ENCODE measurements at regions not wholly inside any gene's neighbourhood (a gene's known extent, or its start where the extent isn't known, plus 50 kb on each side); places are given as distances from the start of the nearest gene placed in this dataset.

DNA sequence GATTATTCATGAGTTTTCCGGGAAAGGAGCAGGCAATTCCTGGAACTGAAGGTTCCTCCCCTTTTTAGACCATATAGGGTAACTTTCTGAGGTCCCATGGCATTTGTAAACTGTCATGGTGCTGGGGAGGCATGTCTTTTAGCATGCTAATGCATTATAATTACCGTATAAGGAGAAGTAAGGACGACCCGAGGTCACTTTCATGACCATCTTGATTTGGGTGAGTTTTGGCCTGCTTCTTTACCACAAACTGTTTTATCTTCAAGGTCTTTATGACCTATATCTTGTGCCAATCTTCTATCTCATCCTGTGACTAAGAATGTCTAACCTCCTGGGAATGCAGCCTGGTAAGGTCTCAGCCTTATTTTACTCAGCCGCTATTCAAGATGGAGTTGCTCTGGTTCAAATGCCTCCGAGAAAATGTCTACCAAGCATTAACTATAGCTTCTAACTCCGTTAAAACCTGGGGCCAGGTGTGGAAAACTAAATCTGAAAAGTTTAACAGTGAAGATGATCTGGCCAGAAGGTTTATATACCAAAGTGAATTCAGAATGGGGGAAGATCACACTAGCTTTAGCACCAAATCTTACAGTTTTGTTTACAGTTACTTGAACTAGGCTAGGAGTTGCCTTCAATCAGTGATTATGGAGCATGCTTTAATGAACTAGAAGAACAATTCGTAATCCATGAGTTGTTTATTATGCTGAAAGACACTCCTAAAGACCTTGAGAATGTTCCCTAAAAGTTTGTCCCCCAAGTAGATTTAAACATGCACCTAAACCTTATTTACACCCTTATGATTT, 80.0 kb upstream of the TOP1 start:
- no peak for DNase-seq (ENCODE audit: insufficient read length, low spot score, missing footprints)
- Histone ChIP-seq H3K36me3 (ENCODE audit: insufficient read depth, low read length) (no peaks in the 10 kb centered on the region), H3K79me2 (ENCODE audit: insufficient read depth, low read length) (no peaks in the 10 kb centered on the region), H3K4me3 (ENCODE audit: insufficient read depth, low read length) (no peak overlapping the region), H3K27ac (ENCODE audit: low read depth, low read length) (no peak overlapping the region), H3K4me1 (ENCODE audit: insufficient read depth, low read length) (peaks cover 7% of the 10 kb centered on the region), H4K20me1 (ENCODE audit: insufficient read depth, low read length) (no peaks in the 10 kb centered on the region), H3K27me3 (ENCODE audit: insufficient read depth, low read length) (no peaks in the 10 kb centered on the region), H3K4me2 (ENCODE audit: insufficient read depth, low read length) (no peak overlapping the region), H3K9me3 (ENCODE audit: low read depth, low read length) (no peaks in the 10 kb centered on the region), H2AFZ (ENCODE audit: low read length) (no peak overlapping the region)
- TF ChIP-seq, protein P1, sequence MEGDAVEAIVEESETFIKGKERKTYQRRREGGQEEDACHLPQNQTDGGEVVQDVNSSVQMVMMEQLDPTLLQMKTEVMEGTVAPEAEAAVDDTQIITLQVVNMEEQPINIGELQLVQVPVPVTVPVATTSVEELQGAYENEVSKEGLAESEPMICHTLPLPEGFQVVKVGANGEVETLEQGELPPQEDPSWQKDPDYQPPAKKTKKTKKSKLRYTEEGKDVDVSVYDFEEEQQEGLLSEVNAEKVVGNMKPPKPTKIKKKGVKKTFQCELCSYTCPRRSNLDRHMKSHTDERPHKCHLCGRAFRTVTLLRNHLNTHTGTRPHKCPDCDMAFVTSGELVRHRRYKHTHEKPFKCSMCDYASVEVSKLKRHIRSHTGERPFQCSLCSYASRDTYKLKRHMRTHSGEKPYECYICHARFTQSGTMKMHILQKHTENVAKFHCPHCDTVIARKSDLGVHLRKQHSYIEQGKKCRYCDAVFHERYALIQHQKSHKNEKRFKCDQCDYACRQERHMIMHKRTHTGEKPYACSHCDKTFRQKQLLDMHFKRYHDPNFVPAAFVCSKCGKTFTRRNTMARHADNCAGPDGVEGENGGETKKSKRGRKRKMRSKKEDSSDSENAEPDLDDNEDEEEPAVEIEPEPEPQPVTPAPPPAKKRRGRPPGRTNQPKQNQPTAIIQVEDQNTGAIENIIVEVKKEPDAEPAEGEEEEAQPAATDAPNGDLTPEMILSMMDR (IDR thresholded peaks at IDR 0.05; ENCODE audit: extremely low read depth, low read depth, low read length), result no peak

DNA sequence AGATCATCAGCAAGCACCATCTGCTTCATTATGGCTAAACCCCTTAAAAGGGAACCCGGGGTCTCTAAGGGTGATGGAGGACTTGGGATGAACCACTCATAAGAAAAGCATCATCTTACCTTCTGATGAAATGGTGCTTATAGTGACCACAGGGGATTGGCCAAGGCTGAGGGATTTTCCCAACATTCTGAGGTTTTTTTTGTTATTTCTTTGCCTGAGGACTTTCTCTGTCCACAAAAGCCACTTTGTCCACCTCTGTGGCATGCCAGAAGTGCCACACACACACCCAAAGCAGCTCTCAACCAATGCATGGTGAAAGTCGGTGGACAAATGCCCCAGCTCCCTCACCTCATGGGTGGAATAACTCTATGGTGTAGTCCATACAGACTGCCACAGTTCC, 79.3 kb upstream of the TOP1 start:
- TF ChIP-seq, protein P1 (IDR thresholded peaks at IDR 0.05; ENCODE audit: extremely low read depth, low read depth, low read length), result no peak
- no peaks in the 10 kb centered on the region for H4K20me1 ChIP-seq (ENCODE audit: insufficient read depth, low read length)
- H3K79me2 ChIP-seq (ENCODE audit: insufficient read depth, low read length), result no peaks in the 10 kb centered on the region
- no peak for DNase-seq (ENCODE audit: insufficient read length, low spot score, missing footprints)
- no peak overlapping the region for H3K27ac ChIP-seq (ENCODE audit: low read depth, low read length)
- no peak overlapping the region for H3K4me3 ChIP-seq (ENCODE audit: insufficient read depth, low read length)
- peaks cover 7% of the 10 kb centered on the region for H3K4me1 ChIP-seq (ENCODE audit: insufficient read depth, low read length)
- no peaks in the 10 kb centered on the region for H3K9me3 ChIP-seq (ENCODE audit: low read depth, low read length)
- H3K4me2 ChIP-seq (ENCODE audit: insufficient read depth, low read length), result no peak overlapping the region
- no peak overlapping the region for H2AFZ ChIP-seq (ENCODE audit: low read length)
- no peaks in the 10 kb centered on the region for H3K36me3 ChIP-seq (ENCODE audit: insufficient read depth, low read length)
- no peaks in the 10 kb centered on the region for H3K27me3 ChIP-seq (ENCODE audit: insufficient read depth, low read length)

DNA sequence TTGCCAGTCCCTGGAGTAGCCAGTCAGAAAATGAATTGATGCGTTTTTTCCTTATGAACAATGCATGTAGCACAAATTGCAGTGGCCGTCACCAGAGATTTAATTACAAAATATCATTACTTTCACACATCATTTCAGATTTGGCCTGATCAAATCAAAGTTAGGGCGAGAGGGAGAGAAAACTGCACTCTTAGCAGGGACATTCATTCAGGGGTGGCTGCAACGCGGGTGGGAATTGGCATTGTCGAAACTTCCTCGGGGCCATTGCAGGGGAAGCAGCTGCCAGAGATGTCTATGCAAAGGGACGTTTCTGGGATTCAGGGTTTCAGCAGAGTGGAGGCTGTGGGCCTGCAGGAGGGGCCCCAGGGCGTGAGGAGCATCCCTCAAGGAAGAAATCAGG, 76.5 kb upstream of the TOP1 start:
- Histone ChIP-seq H2AFZ (ENCODE audit: low read length) (no peak overlapping the region), H4K20me1 (ENCODE audit: insufficient read depth, low read length) (no peaks in the 10 kb centered on the region), H3K9me3 (ENCODE audit: low read depth, low read length) (no peaks in the 10 kb centered on the region), H3K4me2 (ENCODE audit: insufficient read depth, low read length) (no peak overlapping the region), H3K4me1 (ENCODE audit: insufficient read depth, low read length) (peaks cover 7% of the 10 kb centered on the region), H3K27me3 (ENCODE audit: insufficient read depth, low read length) (no peaks in the 10 kb centered on the region), H3K4me3 (ENCODE audit: insufficient read depth, low read length) (no peak overlapping the region), H3K27ac (ENCODE audit: low read depth, low read length) (no peak overlapping the region), H3K36me3 (ENCODE audit: insufficient read depth, low read length) (no peaks in the 10 kb centered on the region), H3K79me2 (ENCODE audit: insufficient read depth, low read length) (no peaks in the 10 kb centered on the region)
- TF ChIP-seq, protein P1 (IDR thresholded peaks at IDR 0.05; ENCODE audit: extremely low read depth, low read depth, low read length), result no peak
- DNase-seq (ENCODE audit: insufficient read length, low spot score, missing footprints), result no peak

DNA sequence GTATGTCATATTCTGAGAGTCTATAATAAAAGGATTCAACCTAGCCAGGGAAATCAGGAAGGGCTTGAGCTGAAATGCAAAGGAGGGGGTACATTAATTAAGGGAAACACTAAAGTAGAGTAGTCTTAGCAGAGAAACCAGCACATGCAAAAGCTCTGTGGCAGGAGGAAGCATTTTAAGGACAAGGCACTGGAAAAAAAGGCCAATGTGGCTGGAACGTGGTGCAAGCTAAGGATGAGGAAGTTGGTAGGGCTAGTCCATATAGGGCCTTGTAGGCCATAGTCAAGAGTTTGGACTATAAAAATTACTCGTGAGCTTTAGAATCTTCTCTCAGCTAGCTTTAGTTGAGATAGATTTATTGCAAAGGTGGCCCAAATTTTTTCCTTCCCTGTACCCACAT, 75.2 kb upstream of the TOP1 start:
- Histone ChIP-seq H2AFZ (ENCODE audit: low read length) (no peak overlapping the region), H3K36me3 (ENCODE audit: insufficient read depth, low read length) (no peaks in the 10 kb centered on the region), H3K27ac (ENCODE audit: low read depth, low read length) (no peak overlapping the region), H3K4me2 (ENCODE audit: insufficient read depth, low read length) (no peak overlapping the region), H3K4me3 (ENCODE audit: insufficient read depth, low read length) (no peak overlapping the region), H3K4me1 (ENCODE audit: insufficient read depth, low read length) (peaks cover 2% of the 10 kb centered on the region), H3K9me3 (ENCODE audit: low read depth, low read length) (no peaks in the 10 kb centered on the region), H3K27me3 (ENCODE audit: insufficient read depth, low read length) (no peaks in the 10 kb centered on the region), H3K79me2 (ENCODE audit: insufficient read depth, low read length) (no peaks in the 10 kb centered on the region), H4K20me1 (ENCODE audit: insufficient read depth, low read length) (no peaks in the 10 kb centered on the region)
- no peak for DNase-seq (ENCODE audit: insufficient read length, low spot score, missing footprints)
- TF ChIP-seq, protein P1 (IDR thresholded peaks at IDR 0.05; ENCODE audit: extremely low read depth, low read depth, low read length), result no peak

Data from osteoblast (primary cell).